Brain microvascular endothelial cell (primary cell): ENCODE measurements at regions not wholly inside any gene's neighbourhood (a gene's known extent, or its start where the extent isn't known, plus 50 kb on each side); places are given as distances from the start of the nearest gene placed in this dataset.

Experiments
- DNase-seq: peaks from one replicate; pipeline ENCODE4 v3.0.0-alpha.2; 2020
- H3K27ac ChIP-seq: fragments of 250-450 bp; sonication (Bioruptor Pico); 2 replicates; pipeline ENCODE4 v1.5.1; 2020; ENCODE audit warnings: mild to moderate bottlenecking, moderate library complexity
- H3K27me3 ChIP-seq: fragments of 250-450 bp; sonication (Bioruptor Pico); replicated peaks from 2 replicates; pipeline ENCODE4 v1.5.1; 2020; ENCODE audit warnings: mild to moderate bottlenecking
- H3K36me3 ChIP-seq: fragments of 250-450 bp; sonication (Bioruptor Pico); replicated peaks from 2 replicates; pipeline ENCODE4 v1.5.1; 2020; ENCODE audit warnings: mild to moderate bottlenecking
- H3K4me3 ChIP-seq: 2 replicates; pipeline ENCODE4 v1.5.1; 2011; ENCODE audit warnings: low read depth, mild to moderate bottlenecking, control low read depth, low read length, moderate library complexity
- CTCF ChIP-seq: IDR thresholded peaks from 2 replicates; pipeline ENCODE4 v1.5.1; 2011; ENCODE audit warnings: low read depth, mild to moderate bottlenecking, moderate library complexity, low read length, control low read depth, inconsistent platforms; ENCODE audit errors: missing control alignments
- in situ Hi-C: cut with HindIII; loops from 2 replicates; pipeline ENCODE4 v1.10.0; 2017; ENCODE audit warnings: low sequenced_read_pairs, low pct_ligation_motif_present

- TF ChIP-seq CTCF = no peak
- Histone ChIP-seq H3K27ac (no peak overlapping the region), H3K4me3 (no peak overlapping the region), H3K27me3 (no peaks in the 10 kb centered on the region), H3K36me3 (no peaks in the 10 kb centered on the region)
- no peak for DNase-seq
- in situ Hi-C loops = no loop called here
Measured at GRCh38 chr12:92520511-92520910, 182.3 kb upstream of the PLEKHG7 start.

GRCh38 chr12:92519284-92519683 is 183.5 kb upstream of the PLEKHG7 start:
- H3K27ac ChIP-seq = no peak overlapping the region
- no peak for DNase-seq
- no peaks in the 10 kb centered on the region for H3K27me3 ChIP-seq
- in situ Hi-C loops = no loop called here
- no peak overlapping the region for H3K4me3 ChIP-seq
- H3K36me3 ChIP-seq = no peaks in the 10 kb centered on the region
- no peak for TF ChIP-seq CTCF

GRCh38 chr12:92518071-92518470 is 184.7 kb upstream of the PLEKHG7 start:
- Histone ChIP-seq H3K27ac (no peak overlapping the region), H3K27me3 (no peaks in the 10 kb centered on the region), H3K4me3 (no peak overlapping the region), H3K36me3 (no peaks in the 10 kb centered on the region)
- no peak for TF ChIP-seq CTCF
- in situ Hi-C loops = no loop called here
- DNase-seq = no peak

- H3K4me3 ChIP-seq = no peak overlapping the region
- no peak for TF ChIP-seq CTCF
- DNase-seq = no peak
- H3K27me3 ChIP-seq = no peaks in the 10 kb centered on the region
- in situ Hi-C loops = no loop called here
- no peak overlapping the region for H3K27ac ChIP-seq
- H3K36me3 ChIP-seq = no peaks in the 10 kb centered on the region
Measured at GRCh38 chr12:92516277-92516600, 186.6 kb upstream of the PLEKHG7 start.

GRCh38 chr12:92513231-92513730 is 189.5 kb upstream of the PLEKHG7 start:
- in situ Hi-C loops = no loop called here
- no peak overlapping the region for H3K27ac ChIP-seq
- no peaks in the 10 kb centered on the region for H3K27me3 ChIP-seq
- H3K4me3 ChIP-seq = no peak overlapping the region
- no peak for DNase-seq
- no peaks in the 10 kb centered on the region for H3K36me3 ChIP-seq
- no peak for TF ChIP-seq CTCF

GRCh38 chr12:92511786-92512185 is 191.0 kb upstream of the PLEKHG7 start:
- DNase-seq = no peak
- TF ChIP-seq CTCF = no peak
- Histone ChIP-seq H3K27me3 (no peaks in the 10 kb centered on the region), H3K36me3 (no peaks in the 10 kb centered on the region), H3K27ac (no peak overlapping the region), H3K4me3 (no peak overlapping the region)
- in situ Hi-C loops = no loop called here
